HG02884 (cell line): ENCODE measurements at regions not wholly inside any gene's neighbourhood (a gene's known extent, or its start where the extent isn't known, plus 50 kb on each side); places are given as distances from the start of the nearest gene placed in this dataset.
A peak's percentile ranks its signal among the peaks of the same experiment; 100 is the strongest.

ENCODE experiments used
- ATAC-seq: cut with Tn5 transposase; IDR thresholded peaks from one replicate; pipeline ENCODE4 v1.9.1; 2021; ENCODE audit warnings: mild to moderate bottlenecking, moderate library complexity; ENCODE audit not compliant: unreplicated experiment

DNA sequence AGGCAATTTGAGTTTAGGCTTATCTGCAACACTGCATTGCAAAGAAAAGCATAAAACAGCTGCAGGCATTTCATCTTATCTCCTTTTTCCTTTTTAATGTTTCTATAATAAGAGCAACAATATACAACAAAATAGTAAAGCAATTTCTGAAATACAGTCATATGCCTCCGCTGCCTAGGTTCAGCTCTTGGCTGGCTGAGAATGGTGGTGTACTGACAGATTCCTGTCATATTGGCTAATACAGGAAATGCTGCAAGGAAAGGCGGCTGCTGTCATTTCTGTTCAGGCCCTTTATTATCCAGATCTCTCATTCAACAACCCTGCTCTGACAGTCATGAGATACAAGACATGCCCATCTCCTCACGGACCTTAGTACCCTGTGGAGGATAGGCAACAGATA lies 677.0 kb downstream of the TAF11L14 start:
- ATAC-seq, result no peak

DNA sequence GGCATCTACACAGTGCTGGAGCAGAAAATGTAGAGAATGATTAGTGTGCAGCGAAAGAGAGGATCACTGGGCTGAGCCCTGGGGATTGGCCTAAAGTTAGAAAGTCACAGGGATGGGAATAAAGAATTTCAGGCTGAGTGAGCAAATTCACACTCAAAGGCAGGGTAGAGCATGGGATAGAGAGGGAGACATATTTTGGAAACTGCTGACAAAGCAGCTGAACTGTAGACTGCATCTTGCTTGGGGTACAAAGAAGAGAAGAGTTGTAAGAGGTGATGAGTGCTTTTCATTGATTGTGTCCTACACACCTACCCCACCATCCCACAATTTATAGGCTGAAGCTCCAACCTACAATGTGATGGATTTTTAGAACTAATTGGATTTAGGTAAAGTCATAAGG lies 677.8 kb downstream of the TAF11L14 start:
- ATAC-seq, result no peak

DNA sequence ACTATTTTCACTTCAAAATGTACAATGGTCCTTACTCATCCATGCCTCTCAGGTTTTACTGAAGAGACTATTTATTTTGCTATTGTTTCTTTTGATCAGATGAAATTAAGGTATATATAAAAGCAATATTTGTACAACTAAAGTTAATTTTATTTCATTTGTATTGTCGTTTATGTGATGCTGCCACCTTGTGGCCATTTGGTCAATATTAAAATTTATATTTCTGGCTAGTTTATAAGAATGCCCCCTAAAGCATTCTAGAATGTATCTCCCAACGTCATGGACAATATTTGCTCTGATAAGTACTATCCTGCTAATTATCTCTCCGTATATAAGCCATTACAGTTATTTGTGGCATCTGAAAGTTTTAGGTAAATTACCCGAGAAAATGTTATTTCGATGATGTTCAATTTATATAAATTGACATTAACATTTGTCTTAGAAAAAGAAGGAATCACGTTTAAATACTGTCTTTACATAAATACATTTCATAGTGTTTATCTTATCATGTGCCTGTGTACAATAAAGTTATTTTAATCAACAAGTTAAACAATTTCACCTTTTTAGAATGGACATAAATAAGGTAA lies 680.0 kb downstream of the TAF11L14 start:
- ATAC-seq, result no peak

DNA sequence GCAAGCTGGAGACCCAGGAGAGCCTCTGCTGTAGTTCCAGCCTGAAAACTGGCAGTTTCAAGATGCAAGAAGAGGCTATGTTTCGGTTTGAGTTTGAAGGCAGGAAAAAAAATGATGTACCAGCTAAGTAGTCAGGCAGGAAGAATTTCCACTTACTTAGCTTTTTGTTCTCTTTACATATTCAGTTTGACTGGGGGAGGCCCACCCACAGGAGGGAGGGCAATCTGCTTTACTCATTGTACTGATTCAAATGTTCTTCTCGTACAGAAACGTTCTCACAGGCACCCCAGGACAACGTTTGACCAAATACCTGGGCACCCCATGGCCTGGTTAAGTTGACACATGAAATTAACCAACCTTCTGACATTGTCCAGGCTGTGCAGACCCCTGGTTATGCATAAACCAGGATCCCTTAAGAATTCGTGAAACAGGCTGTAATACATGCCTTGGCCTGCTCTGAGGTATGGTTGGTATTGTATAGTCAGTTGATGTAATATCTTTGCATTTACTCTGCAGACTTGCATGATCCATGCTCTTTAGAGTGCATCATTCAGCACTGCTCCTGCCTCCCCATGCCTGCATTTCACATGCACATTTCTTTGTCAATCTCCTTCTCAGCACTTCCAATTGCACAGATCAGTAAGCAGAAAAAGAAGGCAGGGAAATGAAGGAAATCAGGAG lies 687.1 kb downstream of the TAF11L14 start:
- no peak for ATAC-seq

DNA sequence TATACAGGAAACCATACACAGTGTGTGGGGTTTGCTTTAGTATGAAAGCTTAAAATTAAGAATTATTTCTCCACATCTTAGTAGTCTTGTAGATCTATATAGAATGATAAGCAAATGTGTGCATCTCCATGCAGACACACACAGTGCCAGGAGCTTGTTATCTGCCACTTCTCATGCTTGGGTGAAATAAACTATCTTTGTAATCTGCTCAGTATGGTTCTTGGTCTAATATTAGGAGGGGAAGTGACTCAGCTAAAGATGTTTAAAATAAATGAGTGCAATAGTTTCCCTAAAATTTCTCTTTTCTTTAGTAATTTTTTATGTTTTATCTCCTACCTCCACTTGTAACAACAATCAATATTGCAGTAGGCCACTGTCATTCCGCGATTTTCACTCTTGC lies 689.6 kb downstream of the TAF11L14 start:
- no peak for ATAC-seq

DNA sequence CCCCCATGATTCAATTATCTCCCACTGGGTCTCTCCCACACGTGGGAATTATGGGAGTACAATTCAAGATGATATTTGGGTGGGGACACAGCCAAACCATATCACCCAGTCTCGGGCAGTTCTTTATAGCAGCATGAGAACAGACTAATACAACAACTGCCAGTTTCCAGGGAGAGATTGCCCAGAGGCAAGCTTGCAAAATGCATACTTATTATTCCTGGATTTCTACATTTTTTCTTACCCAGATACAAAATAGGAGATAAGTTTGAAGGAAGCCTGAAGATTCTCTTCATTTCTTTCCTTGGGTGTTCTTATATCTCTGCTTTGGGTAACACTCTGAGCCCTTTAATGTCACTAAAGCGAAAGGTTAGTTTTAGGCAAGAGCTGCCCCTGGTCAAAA lies 691.2 kb downstream of the TAF11L14 start:
- ATAC-seq, result no peak

DNA sequence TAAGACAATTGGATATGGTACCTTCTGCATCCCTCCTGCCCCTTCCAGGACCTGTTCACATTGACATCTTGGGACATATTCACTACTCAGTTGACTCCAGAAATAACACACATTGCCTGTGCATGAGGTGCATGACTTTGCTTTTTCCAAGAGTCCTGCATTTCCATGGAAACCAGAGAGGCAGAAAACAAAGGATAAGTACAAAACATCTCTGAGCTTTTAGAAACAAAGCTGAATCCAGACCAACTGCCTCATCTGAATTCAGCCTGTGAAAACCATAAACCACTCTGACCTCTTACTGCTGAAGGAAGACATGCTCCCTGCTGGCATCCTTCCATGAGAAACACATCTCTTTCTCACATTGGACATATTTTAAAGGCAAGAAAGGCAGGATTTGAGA lies 695.1 kb downstream of the TAF11L14 start:
- ATAC-seq, result no peak

DNA sequence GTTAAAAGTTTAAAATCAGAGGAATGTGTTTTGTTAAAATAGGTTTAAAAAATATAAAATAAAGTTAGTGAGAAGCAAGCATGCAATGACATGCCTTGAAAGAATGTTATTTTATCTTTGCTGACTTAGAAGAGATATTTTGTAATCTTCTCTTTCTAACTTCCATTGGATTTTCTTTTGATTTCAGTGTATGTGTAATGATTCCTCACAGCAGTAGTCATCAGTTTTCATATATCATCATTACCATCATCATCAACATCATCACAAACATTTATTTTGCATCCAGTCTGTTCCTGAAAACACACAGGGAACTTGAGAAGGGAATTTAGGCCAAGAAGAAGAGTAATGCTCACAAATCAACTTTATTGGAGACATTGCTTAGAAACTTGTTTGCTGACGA lies 699.6 kb downstream of the TAF11L14 start:
- no peak for ATAC-seq

DNA sequence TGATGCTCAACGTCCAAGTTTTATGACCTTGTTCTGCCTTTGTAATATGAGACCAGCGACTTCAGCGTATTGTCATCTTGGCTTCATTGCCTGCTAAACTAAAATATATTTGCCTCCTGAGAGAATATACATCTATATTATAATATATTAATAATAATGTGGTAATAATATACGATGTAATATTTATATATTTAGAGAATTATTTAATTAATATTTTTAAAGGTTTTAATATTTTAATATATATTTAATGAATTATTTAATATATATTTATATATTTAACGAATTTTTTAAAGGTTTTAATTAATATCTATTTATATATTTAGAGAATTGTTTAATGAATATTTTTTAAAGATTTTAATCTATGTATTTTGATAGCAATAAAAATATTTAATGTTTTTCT lies 700.7 kb downstream of the TAF11L14 start:
- no peak for ATAC-seq

DNA sequence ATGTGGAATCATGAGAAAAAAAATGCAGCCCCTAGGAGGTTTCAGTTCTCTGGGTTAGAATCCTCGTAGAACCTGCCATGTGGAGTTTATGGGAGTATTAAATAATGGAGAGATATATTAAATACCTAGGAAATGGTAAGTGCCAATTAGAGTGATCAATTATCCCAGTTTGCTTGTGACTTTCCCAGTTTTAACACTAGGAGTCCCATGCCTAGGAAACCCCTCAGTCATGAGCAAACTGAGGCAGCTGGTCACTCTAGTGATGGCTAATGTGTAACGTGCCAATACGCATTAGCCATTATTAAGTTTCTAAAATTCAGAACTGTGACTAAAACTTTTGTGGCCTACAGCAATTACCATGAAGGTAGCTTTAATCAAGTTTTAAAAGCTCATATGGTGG lies 720.6 kb downstream of the TAF11L14 start:
- no peak for ATAC-seq

DNA sequence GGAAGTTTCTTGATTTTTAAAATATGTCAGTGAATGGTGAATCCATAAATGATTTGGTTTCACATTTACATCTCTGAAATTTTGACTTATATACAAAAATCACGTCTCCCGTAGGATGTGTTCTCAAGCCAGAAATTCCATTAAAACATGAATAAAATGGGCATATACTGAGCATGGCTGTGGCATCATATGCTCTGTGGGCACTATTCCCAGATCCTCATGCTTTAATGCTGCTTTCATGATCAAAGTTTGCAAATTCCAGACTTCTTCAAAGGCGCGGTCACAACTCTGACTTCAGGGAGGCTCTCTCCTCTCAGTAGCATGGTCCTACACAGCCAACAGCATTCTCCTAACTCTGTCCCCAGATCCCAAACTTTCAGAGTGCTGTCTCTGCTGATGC lies 723.2 kb downstream of the TAF11L14 start:
- ATAC-seq, result no peak

DNA sequence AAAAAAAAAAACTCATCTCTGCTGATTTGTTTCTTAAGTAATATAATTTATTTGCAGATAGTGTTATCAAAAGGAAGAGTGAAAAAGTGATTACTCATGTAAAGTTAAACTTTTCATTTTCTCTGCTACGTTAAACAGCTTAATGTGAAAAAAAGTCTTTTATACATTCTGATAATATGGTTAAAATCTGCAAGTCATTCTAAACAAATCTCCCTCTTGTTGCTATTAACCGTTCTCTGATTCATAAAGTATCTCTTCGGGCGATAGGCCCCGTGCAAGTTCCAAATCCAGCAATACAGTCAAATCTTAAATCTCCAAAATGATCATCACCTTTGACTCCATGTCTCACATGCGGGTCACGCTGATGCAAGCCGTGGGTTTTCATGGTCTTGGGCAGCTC lies 732.0 kb downstream of the TAF11L14 start:
- ATAC-seq, result no peak

DNA sequence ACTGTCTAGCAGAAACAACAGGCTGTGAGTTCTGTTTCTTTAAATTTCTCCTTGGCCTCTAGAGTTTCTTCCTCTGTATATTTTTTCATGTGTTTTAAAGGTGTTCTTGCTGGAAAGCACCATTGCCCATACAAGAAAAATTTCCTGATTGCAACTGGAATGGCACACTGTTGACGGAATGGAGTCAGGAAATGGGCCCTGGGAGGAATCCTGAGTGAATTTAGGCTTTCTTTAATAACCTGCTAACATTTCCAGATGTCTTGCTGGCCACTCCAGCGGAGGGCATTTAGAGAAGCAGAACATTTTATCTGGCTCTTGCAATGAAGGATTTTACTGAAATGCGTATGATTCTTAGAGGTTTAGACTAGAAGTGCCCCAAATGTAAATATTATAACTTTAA lies 736.3 kb downstream of the TAF11L14 start:
- no peak for ATAC-seq

DNA sequence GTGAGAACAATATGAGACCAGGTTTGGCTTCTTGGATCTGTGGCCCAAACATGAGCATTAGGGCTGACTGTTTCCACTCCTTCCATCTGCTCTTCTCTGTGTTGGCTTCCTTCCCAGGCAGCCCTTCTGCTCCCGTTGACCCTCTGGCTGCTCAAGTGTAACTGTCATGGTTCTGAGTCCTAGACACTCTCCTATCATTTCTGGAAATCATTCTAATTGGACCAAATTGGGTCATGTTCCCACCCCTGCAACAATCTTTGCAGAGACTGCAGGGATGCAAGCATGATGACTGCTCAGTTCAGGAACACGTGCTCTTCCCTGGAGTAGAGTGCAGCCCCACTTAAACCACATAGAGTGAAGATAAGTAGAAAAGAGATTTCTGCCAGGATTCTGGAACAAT lies 741.4 kb downstream of the TAF11L14 start:
- ATAC-seq, result no peak

DNA sequence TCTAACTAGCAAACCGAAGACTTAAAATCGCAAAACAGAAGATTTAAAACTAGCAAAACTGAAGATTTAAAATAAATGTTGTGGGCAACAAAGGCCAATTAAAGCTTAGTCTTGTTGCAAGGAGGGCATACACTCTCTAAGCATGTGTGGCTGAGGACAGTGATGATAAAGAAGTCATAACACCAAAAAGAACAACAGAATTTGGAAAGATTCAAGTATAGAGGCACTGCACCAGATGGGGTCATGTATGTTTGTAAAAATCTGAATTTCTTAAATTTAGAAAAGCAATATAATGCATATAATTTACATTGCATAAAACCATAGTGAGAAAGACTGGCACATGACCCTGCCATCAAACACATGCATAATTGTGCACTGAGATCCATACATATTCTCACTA lies 743.8 kb downstream of the TAF11L14 start:
- ATAC-seq, result no peak

DNA sequence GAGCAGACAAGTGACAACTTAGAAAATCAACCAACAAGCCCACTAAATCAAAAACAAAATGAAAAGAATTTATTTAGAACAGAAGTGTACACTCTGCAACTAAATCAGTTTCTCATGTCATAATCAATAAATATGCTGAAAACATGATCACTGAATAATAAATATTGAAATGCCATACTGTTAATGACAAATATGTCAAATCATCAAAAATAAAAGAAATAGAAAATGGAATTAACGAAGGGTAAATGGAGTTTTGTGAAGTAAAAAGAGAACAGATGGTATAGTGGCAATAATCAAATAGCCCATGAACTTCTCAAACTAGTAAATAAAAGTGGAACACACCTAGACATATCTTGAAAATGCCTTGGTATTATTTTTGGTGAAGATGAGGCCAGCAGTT lies 744.9 kb downstream of the TAF11L14 start:
- ATAC-seq, result no peak

DNA sequence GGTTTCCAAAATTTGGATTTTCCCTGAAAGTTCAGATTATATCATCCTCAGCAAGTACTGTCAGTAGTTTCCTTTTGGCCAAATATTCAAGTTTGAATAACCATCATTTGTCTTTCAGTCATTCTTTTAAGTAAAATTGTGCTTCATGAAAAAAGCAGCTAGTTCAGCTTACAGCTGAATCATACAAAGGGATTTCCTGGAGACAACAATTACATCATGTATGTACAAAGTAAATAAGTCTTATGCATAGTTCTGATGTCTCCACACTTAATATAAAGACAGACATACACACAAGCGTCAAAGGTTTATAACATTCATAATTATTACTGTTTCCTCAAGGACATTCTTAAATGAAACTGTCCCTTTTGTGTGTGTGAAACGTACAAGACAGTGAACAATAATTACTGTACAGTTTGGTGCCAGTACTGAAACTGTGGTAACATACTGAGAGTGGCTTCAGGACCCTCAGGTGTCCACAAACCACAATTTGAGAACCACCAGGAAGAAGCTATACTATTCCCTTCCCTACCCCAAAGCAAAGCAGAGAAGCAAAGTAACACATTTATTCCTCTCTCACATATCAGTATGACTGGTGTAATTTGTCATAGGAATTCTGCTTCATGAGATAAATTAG lies 746.6 kb downstream of the TAF11L14 start:
- no peak for ATAC-seq

DNA sequence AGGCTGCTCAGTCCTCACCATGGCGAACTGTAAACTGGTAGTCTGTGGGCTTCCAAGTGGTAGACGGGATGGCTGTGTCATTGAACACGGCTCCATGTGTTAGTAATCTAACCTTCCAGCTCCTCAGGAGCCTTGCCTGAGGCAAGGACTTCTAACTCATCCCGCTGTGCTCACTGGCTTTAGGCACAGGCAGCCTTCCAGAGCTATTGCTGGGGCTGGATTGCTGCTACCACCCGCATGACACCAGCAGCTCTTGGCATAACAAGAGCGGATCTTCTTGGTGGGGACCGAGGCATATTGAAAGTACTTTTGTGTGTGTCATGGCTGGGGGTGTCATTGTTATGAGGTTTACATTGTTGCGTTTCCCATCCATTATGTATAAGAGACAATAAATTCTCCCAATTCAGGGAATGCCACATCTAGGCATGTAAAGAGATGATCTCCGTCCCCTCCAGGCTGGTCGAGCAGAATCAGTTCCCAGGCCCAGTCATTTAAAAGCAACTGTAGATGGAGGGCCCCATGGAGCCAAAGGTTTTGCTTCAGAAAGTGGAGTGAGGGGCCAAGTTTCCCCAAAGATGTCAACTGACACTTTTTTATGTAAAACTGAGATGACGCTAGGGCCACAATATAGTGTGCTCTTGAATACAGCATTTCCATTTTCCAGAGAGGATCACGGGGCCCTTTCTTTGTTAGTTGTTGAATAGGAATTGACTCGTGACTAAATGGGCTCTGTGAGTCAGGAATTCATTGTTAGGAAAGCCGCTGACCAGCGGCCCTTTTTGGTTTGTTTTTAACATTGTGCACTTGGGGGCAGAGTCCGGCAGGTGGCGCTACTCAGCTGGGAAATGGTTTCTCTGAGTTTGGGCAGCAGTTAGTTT lies 759.5 kb downstream of the TAF11L14 start:
- peak; percentile 79 for ATAC-seq

DNA sequence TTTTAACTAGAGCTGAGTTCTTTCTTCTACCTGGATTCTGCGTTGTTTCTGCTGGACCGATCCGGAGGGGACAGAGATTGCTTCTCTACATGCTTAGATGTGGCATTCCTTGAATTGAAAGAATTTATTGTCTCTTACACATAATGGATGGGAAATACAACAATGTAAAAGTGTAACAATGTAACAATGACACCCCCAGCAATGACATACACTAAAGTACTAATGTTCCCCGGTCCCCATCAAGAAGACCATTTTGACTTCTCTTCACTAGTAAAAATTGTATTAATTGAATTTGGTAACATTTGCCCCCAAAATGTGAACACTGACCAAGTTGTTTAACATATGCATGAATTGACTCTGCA lies 760.2 kb downstream of the TAF11L14 start:
- peak; percentile 15 for ATAC-seq

DNA sequence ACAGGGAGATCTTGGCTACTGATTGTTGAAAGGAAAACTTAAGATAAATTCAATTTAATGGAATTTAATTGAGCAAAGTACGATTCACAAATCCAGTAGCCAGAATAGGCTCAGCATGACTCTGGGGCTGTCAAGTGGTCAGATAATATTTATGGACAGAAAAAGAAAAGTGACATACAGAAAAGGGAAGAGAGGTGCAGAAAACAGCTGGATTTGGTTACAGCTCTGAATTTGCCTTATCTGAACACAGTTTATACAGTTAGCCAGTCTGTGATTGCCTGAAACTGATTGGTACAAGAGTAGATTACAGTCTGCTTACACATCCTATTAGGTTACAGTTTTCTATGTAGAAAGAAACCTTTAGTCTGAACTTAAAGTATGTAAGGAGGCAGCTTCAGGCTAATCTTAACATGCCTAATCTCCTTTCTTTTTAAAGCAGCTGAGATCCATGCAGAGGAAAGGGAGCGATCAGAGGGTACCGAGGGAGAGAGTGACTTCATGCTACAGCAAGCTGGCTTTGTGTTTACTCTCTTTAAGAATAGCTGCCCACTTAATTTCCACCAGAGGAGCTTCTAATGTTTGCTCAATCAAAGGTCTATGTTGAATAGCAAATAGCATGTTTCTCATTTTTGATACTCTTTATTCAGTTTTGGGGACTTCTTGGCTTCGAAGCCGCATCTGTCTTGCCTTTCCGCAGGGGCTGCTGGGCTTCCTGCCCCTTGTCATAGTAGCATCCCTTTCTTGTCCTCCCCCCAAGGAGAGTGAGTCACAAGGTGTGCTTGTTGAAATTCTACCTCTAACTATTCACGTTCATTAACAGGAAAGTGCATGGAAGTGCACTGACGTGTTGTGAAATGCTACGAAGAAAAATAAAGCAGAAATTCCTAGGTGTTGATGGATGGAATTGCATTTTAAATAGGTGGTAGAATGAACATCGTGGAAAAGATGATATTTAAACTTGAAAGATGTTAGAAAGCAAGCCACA lies 761.2 kb downstream of the TAF11L14 start:
- no peak for ATAC-seq

DNA sequence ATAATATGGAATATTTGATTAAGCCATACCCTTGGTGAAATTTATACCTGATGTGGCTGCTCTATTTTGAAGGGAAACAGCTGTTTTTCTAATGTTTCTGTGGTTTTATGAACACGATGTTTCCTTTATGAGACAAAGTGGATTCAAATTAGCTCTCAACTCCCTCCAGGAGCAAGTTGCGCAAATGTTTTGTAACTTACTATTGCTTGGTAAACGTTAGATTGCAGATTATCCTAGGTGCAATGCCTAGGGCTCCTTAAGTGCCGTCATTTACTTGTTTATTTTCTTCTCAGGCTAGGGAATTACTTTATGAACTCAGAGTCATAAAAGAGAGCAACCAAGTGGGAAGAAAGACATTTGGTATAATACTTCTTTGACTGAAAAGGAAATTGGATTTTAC lies 763.1 kb downstream of the TAF11L14 start:
- ATAC-seq, result no peak
